HCT116 (cell line): ENCODE measurements at regions not wholly inside any gene's neighbourhood (a gene's known extent, or its start where the extent isn't known, plus 50 kb on each side); places are given as distances from the start of the nearest gene placed in this dataset.

Source experiments
- ATAC-seq: fragments of 200-7000 bp; cut with Tn5 transposase; 2 replicates; pipeline ENCODE4 v1.9.1; 2020; ENCODE audit warnings: mild to moderate bottlenecking, moderate library complexity
- BruUV-seq: library from RNA; stranded (reverse); fragments of 400-500 nt; replicated peaks from 2 replicates; lab custom pipeline; 2021; lab: Mats Ljungman, UMichigan
- CTCF ChIA-PET: fragments of 300-600 bp; sonication (Branson Sonifier 250); formaldehyde crosslinking; loops from one replicate; lab custom pipeline; 2021; ENCODE audit warnings: antibody characterized with exemption; lab: Charles Lee
- POLR2A ChIA-PET: fragments of 300-600, 350-600 bp; sonication (Branson Sonifier 250); formaldehyde crosslinking; loops from one replicate; lab custom pipeline; 2021; ENCODE audit warnings: antibody characterized with exemption; lab: Charles Lee
- RAD21 ChIA-PET, 2 experiments: fragments of 300-600 bp; sonication (Branson Sonifier 250); formaldehyde crosslinking; loops; one replicate each; lab custom pipeline; 2023; ENCODE audit warnings: low total read pairs in 2 of 2; ENCODE audit not compliant: uncharacterized antibody in 2 of 2, unreplicated experiment in 2 of 2, low non-redundant PET in 1 of 2; lab: Charles Lee
- DNase-seq: peaks from one replicate; pipeline ENCODE4 v3.0.0-alpha.2; 2010; ENCODE audit warnings: low read depth, low spot score
- H2AFZ ChIP-seq: fragments of 200-600 bp; shearing (Covaris generic), sonication (generic); 2 replicates; pipeline ENCODE4 v1.6.1; 2017; ENCODE audit warnings: low read depth, mixed run types, mixed read lengths, antibody characterized with exemption, low read length; ENCODE audit not compliant: poor library complexity, severe bottlenecking
- H3K27ac ChIP-seq: 2 replicates; pipeline ENCODE4 v1.5.1; 2012; ENCODE audit warnings: low read depth, low read length
- H3K27me3 ChIP-seq: fragments of 200-600 bp; sonication (generic); 2 replicates; pipeline ENCODE4 v1.6.1; 2016; ENCODE audit warnings: mixed run types, low read length, mixed read lengths; ENCODE audit not compliant: insufficient read depth
- H3K36me3 ChIP-seq, 2 experiments: fragments of 200-500 bp in 1 of 2; fragments of 200-600 bp in 1 of 2; sonication (Bioruptor generic) in 1 of 2; sonication (generic) in 1 of 2; 2 replicates each; pipeline versions ENCODE4 v1.5.1 to v1.6.1; 2014 to 2016; ENCODE audit warnings: low read length in 2 of 2, inconsistent platforms in 1 of 2, mixed read lengths in 1 of 2, mixed run types in 1 of 2; ENCODE audit not compliant: insufficient read depth in 2 of 2, control insufficient read depth in 1 of 2
- H3K4me1 ChIP-seq, 2 experiments: fragments of 200-600 bp in 1 of 2; sonication (generic) in 1 of 2; 2 replicates each; pipeline versions ENCODE4 v1.5.1 to v1.6.1; 2012 to 2017; ENCODE audit warnings: low read length in 2 of 2, inconsistent platforms in 1 of 2, mild to moderate bottlenecking in 1 of 2, mixed read lengths in 1 of 2, mixed run types in 1 of 2, moderate library complexity in 1 of 2; ENCODE audit not compliant: insufficient read depth in 2 of 2, control insufficient read depth in 1 of 2
- H3K4me2 ChIP-seq: fragments of 200-600 bp; sonication (generic); 2 replicates; pipeline ENCODE4 v1.6.1; 2017; ENCODE audit warnings: mixed run types, low read length, mixed read lengths
- H3K4me3 ChIP-seq, 2 experiments: fragments of 200-600 bp in 1 of 2; sonication (generic) in 1 of 2; replicated peaks in 1 of 2; 2 replicates each; pipeline ENCODE4 v1.5.1; 2011 to 2016; ENCODE audit warnings: low read length in 2 of 2, control low read depth in 1 of 2, low read depth in 1 of 2, mild to moderate bottlenecking in 1 of 2, mixed read lengths in 1 of 2, mixed run types in 1 of 2
- H3K79me2 ChIP-seq: fragments of 200-600 bp; sonication (generic); 2 replicates; pipeline ENCODE4 v1.6.1; 2017; ENCODE audit warnings: mild to moderate bottlenecking, mixed run types, low read length, moderate library complexity, mixed read lengths; ENCODE audit not compliant: insufficient read depth
- H3K9ac ChIP-seq: fragments of 200-600 bp; sonication (generic); 2 replicates; pipeline ENCODE4 v1.6.1; 2016; ENCODE audit warnings: low read length, mixed read lengths
- H3K9me2 ChIP-seq: fragments of 200-600 bp; sonication (generic), shearing (Covaris generic); 2 replicates; pipeline ENCODE4 v1.6.1; 2017; ENCODE audit warnings: mixed run types, mild to moderate bottlenecking, moderate library complexity; ENCODE audit not compliant: insufficient read depth
- H3K9me3 ChIP-seq, 2 experiments: fragments of 200-500 bp in 1 of 2; fragments of 200-600 bp in 1 of 2; sonication (Bioruptor generic) in 1 of 2; sonication (generic) in 1 of 2; 2 replicates each; pipeline ENCODE4 v1.6.1; 2014 to 2017; ENCODE audit warnings: low read length in 2 of 2, mixed read lengths in 2 of 2, inconsistent platforms in 1 of 2, low read depth in 1 of 2, mild to moderate bottlenecking in 1 of 2, mixed run types in 1 of 2, moderate library complexity in 1 of 2; ENCODE audit not compliant: control insufficient read depth in 1 of 2, insufficient read depth in 1 of 2
- H4K20me1 ChIP-seq: fragments of 200-600 bp; sonication (generic), shearing (Covaris generic); 2 replicates; pipeline ENCODE4 v1.6.1; 2017; ENCODE audit warnings: mixed run types, mild to moderate bottlenecking, moderate library complexity; ENCODE audit not compliant: insufficient read depth
- CBX3 ChIP-seq: IDR thresholded peaks from 2 replicates; pipeline ENCODE4 v1.6.1; 2012; ENCODE audit warnings: low read depth
- CEBPB ChIP-seq: IDR thresholded peaks from 2 replicates; pipeline ENCODE4 v1.6.1; 2012; ENCODE audit warnings: low read depth
- ELF1 ChIP-seq: IDR thresholded peaks from 2 replicates; pipeline ENCODE4 v1.6.1; 2012; ENCODE audit warnings: low read depth, borderline replicate concordance
- EZH2 ChIP-seq: fragments of 200-600 bp; sonication (generic); IDR thresholded peaks from 2 replicates; pipeline ENCODE4 v1.6.1; 2017; ENCODE audit warnings: antibody characterized with exemption, mixed run types
- EZH2phosphoT487 ChIP-seq: fragments of 200-600 bp; IDR thresholded peaks from 2 replicates; pipeline ENCODE4 v1.6.1; 2018; ENCODE audit warnings: antibody characterized with exemption, borderline replicate concordance
- POLR2A ChIP-seq: IDR thresholded peaks from 2 replicates; pipeline ENCODE4 v1.7.0; 2011; ENCODE audit warnings: borderline replicate concordance; ENCODE audit not compliant: insufficient read depth, insufficient read length; ENCODE audit errors: extremely low read depth
- POLR2AphosphoS5 ChIP-seq: IDR thresholded peaks from 2 replicates; pipeline ENCODE4 v1.6.1; 2011; ENCODE audit warnings: mild to moderate bottlenecking, low read depth, low read length, moderate library complexity
- RAD21 ChIP-seq: IDR thresholded peaks from 2 replicates; pipeline ENCODE4 v1.6.1; 2012; ENCODE audit warnings: low read depth, mild to moderate bottlenecking
- SIN3A ChIP-seq: IDR thresholded peaks from 2 replicates; pipeline ENCODE4 v1.6.1; 2012; ENCODE audit warnings: low read depth
- ZNF274 ChIP-seq: fragments of 200-500 bp; sonication (Bioruptor generic); IDR thresholded peaks from 2 replicates; pipeline ENCODE4 v1.6.1; 2014; ENCODE audit warnings: mild to moderate bottlenecking, low read depth, low read length, inconsistent platforms
- intact Hi-C: fragments of 100-400 bp; cut with micrococcal nuclease; formaldehyde crosslinking; loops from 2 replicates; pipeline ENCODE4 v1.10.0; 2022
- TF ChIP-seq, protein P1 (sequence below): IDR thresholded peaks from 2 replicates; pipeline ENCODE4 v1.6.1; 2012; ENCODE audit warnings: low read depth
- TF ChIP-seq, protein P2 (sequence below): IDR thresholded peaks from 2 replicates; pipeline ENCODE4 v1.6.1; 2012
- TF ChIP-seq, protein P3 (sequence below): IDR thresholded peaks from 2 replicates; pipeline ENCODE4 v1.6.1; 2011; ENCODE audit warnings: mild to moderate bottlenecking, low read length, moderate library complexity; ENCODE audit not compliant: insufficient replicate concordance; ENCODE audit errors: extremely low read depth

DNA sequence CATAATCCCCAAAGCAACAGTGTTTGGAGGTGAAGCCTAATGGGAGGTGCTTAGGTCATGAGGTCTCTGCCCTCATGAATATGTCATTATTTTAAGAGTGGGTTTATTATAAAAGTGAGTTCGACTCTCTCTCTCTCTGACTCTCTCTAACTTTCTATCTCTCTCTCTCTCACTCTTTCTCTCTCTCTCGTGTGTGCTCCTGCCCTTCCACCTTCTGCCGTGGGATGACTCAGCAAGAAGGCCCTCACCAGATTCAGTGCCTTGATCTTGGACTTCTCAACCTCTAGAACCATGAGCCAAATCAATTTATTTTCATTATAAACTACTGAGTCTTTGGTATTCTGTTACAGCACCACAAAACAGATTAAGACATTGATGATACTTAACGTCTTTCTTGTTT, 53.7 kb upstream of the TANC2 start:
- Histone ChIP-seq H3K4me3 (no peak overlapping the region), H3K9me3 (no peaks in the 10 kb centered on the region), H3K27me3 (no peaks in the 10 kb centered on the region), H3K79me2 (no peaks in the 10 kb centered on the region), H3K4me2 (no peak overlapping the region), H3K36me3 (no peaks in the 10 kb centered on the region), H3K9ac (no peak overlapping the region), H4K20me1 (no peaks in the 10 kb centered on the region), H2AFZ (no peak overlapping the region), H3K27ac (no peak overlapping the region), H3K4me1 (no peaks in the 10 kb centered on the region), H3K9me2 (no peaks in the 10 kb centered on the region)
- ChIA-PET RAD21 (no interaction called here), POLR2A (no interaction called here), CTCF (no interaction called here)
- no TSS peak for BruUV-seq
- ATAC-seq (no peak), DNase-seq (no peak)
- intact Hi-C loops = no loop called here
- TF ChIP-seq, protein P1, sequence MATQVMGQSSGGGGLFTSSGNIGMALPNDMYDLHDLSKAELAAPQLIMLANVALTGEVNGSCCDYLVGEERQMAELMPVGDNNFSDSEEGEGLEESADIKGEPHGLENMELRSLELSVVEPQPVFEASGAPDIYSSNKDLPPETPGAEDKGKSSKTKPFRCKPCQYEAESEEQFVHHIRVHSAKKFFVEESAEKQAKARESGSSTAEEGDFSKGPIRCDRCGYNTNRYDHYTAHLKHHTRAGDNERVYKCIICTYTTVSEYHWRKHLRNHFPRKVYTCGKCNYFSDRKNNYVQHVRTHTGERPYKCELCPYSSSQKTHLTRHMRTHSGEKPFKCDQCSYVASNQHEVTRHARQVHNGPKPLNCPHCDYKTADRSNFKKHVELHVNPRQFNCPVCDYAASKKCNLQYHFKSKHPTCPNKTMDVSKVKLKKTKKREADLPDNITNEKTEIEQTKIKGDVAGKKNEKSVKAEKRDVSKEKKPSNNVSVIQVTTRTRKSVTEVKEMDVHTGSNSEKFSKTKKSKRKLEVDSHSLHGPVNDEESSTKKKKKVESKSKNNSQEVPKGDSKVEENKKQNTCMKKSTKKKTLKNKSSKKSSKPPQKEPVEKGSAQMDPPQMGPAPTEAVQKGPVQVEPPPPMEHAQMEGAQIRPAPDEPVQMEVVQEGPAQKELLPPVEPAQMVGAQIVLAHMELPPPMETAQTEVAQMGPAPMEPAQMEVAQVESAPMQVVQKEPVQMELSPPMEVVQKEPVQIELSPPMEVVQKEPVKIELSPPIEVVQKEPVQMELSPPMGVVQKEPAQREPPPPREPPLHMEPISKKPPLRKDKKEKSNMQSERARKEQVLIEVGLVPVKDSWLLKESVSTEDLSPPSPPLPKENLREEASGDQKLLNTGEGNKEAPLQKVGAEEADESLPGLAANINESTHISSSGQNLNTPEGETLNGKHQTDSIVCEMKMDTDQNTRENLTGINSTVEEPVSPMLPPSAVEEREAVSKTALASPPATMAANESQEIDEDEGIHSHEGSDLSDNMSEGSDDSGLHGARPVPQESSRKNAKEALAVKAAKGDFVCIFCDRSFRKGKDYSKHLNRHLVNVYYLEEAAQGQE = no peak
- TF ChIP-seq ELF1 (no peak), RAD21 (no peak), SIN3A (no peak), POLR2AphosphoS5 (no peak), CEBPB (no peak), EZH2phosphoT487 (no peak), ZNF274 (no peak), EZH2 (no peak), POLR2A (no peak), CBX3 (no peak)
- TF ChIP-seq, protein P2, sequence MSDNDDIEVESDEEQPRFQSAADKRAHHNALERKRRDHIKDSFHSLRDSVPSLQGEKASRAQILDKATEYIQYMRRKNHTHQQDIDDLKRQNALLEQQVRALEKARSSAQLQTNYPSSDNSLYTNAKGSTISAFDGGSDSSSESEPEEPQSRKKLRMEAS = no peak
- TF ChIP-seq, protein P3, sequence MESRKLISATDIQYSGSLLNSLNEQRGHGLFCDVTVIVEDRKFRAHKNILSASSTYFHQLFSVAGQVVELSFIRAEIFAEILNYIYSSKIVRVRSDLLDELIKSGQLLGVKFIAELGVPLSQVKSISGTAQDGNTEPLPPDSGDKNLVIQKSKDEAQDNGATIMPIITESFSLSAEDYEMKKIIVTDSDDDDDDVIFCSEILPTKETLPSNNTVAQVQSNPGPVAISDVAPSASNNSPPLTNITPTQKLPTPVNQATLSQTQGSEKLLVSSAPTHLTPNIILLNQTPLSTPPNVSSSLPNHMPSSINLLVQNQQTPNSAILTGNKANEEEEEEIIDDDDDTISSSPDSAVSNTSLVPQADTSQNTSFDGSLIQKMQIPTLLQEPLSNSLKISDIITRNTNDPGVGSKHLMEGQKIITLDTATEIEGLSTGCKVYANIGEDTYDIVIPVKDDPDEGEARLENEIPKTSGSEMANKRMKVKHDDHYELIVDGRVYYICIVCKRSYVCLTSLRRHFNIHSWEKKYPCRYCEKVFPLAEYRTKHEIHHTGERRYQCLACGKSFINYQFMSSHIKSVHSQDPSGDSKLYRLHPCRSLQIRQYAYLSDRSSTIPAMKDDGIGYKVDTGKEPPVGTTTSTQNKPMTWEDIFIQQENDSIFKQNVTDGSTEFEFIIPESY = no peak
